ENCODE measurements at regions not wholly inside any gene's neighbourhood (a gene's known extent, or its start where the extent isn't known, plus 50 kb on each side); places are given as distances from the start of the nearest gene placed in this dataset.

DNA sequence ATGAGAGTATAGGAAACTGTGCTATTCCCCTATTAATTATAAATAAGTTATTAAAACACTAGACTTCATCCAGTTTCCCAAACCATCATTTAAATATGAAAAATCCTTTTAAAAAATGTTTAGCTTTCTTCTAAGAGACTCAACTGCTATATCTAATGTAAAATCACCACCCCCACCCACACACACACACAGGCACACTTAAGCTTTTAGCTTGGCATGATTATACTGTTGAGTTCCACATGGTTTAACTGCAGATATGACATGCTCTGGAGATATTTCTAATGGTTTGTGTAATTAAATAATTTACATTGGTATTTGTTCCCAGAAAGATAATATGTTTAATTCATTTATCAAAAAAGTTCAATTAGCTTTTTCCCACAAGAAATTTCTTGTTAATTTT lies 1700.1 kb upstream of the SLC10A2 start:
- Histone ChIP-seq H3K27me3 (ENCODE audit: control insufficient read depth, insufficient read depth, low read length, poor library complexity, severe bottlenecking) (no peaks in the 10 kb centered on the region), H3K36me3 (ENCODE audit: control insufficient read depth, insufficient read depth, low read length) (no peaks in the 10 kb centered on the region), H3K4me3 (ENCODE audit: low read length) (no peak overlapping the region), H3K9me3 (ENCODE audit: control insufficient read depth, low read length) (no peaks in the 10 kb centered on the region), H3K27ac (ENCODE audit: low read depth, low read length) (no peak overlapping the region), H3K4me1 (ENCODE audit: control insufficient read depth, insufficient read depth, low read length) (no peaks in the 10 kb centered on the region), H3K9ac (ENCODE audit: extremely low read depth, low read length, poor library complexity, severe bottlenecking) (no peak overlapping the region)
- no peaks in the 10 kb centered on the region for H3K27me3 Mint-ChIP-seq (ENCODE audit: insufficient read depth)
- H3K36me3 Mint-ChIP-seq (ENCODE audit: low read depth), result no peaks in the 10 kb centered on the region
- H3K4me3 Mint-ChIP-seq, result no peak overlapping the region
- no peaks in the 10 kb centered on the region for H3K9me3 Mint-ChIP-seq
- TF ChIP-seq, protein P1, sequence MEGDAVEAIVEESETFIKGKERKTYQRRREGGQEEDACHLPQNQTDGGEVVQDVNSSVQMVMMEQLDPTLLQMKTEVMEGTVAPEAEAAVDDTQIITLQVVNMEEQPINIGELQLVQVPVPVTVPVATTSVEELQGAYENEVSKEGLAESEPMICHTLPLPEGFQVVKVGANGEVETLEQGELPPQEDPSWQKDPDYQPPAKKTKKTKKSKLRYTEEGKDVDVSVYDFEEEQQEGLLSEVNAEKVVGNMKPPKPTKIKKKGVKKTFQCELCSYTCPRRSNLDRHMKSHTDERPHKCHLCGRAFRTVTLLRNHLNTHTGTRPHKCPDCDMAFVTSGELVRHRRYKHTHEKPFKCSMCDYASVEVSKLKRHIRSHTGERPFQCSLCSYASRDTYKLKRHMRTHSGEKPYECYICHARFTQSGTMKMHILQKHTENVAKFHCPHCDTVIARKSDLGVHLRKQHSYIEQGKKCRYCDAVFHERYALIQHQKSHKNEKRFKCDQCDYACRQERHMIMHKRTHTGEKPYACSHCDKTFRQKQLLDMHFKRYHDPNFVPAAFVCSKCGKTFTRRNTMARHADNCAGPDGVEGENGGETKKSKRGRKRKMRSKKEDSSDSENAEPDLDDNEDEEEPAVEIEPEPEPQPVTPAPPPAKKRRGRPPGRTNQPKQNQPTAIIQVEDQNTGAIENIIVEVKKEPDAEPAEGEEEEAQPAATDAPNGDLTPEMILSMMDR (conservative IDR thresholded peaks at IDR 0.05), result no peak
- no peaks in the 10 kb centered on the region for H3K4me1 Mint-ChIP-seq
- no peak for DNase-seq
- no peak overlapping the region for H3K27ac Mint-ChIP-seq

DNA sequence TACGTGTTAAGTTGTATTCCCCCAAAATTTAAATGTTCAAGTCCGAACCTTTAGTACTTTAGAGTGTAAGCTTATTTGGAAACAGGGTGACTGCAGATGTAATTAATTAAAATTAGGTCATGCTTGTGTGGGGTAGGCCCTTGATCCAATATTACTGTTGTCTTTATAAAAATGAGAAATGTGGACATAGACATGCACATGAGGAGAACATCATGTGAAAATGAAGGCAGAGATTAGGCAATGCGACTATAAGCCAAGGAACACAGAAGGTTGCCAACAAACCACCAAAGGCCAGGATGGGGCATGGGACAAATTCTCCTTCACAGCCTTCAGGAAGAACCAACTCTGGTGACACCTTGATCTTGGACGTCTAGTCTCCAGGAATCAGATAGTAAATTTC lies 1698.4 kb upstream of the SLC10A2 start:
- Histone ChIP-seq H3K4me1 (ENCODE audit: control insufficient read depth, insufficient read depth, low read length) (no peaks in the 10 kb centered on the region), H3K9ac (ENCODE audit: extremely low read depth, low read length, poor library complexity, severe bottlenecking) (no peak overlapping the region), H3K27me3 (ENCODE audit: control insufficient read depth, insufficient read depth, low read length, poor library complexity, severe bottlenecking) (no peaks in the 10 kb centered on the region), H3K9me3 (ENCODE audit: control insufficient read depth, low read length) (no peaks in the 10 kb centered on the region), H3K27ac (ENCODE audit: low read depth, low read length) (no peak overlapping the region), H3K36me3 (ENCODE audit: control insufficient read depth, insufficient read depth, low read length) (no peaks in the 10 kb centered on the region), H3K4me3 (ENCODE audit: low read length) (no peak overlapping the region)
- Mint-ChIP-seq H3K27ac (no peak overlapping the region), H3K4me3 (no peak overlapping the region), H3K9me3 (no peaks in the 10 kb centered on the region), H3K36me3 (ENCODE audit: low read depth) (no peaks in the 10 kb centered on the region), H3K4me1 (no peaks in the 10 kb centered on the region), H3K27me3 (ENCODE audit: insufficient read depth) (no peaks in the 10 kb centered on the region)
- WGBS, 2 experiments (ENCODE audit: insufficient coverage in 1 of 2, insufficient read length in 1 of 2), result 91 to 100% methylated on average over 1 to 3 of the region's 4 CpGs
- TF ChIP-seq, protein P1 (conservative IDR thresholded peaks at IDR 0.05), result no peak
- DNase-seq, result no peak

DNA sequence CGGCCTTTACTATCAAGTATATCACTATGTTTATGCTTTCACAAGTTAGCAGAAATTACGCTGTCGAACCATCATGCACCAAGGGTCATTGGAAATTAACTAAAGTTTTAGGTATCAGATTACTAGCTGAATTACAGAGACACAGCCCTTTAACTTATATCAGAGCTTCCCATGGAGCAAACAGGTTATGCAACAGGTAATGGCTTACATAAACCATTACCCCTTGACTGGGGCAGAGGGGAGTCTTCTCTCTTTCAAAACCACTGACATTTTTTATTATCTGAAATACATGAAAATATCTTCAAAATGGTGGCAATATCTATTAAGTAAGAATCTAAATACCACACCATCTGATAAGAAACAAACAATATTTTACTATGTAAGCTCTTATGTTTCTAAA lies 1692.9 kb upstream of the SLC10A2 start:
- H3K9ac ChIP-seq (ENCODE audit: extremely low read depth, low read length, poor library complexity, severe bottlenecking), result no peak overlapping the region
- no peaks in the 10 kb centered on the region for H3K4me1 ChIP-seq (ENCODE audit: control insufficient read depth, insufficient read depth, low read length)
- H3K9me3 Mint-ChIP-seq, result no peaks in the 10 kb centered on the region
- H3K27me3 ChIP-seq (ENCODE audit: control insufficient read depth, insufficient read depth, low read length, poor library complexity, severe bottlenecking), result no peaks in the 10 kb centered on the region
- no peak overlapping the region for H3K27ac Mint-ChIP-seq
- H3K9me3 ChIP-seq (ENCODE audit: control insufficient read depth, low read length), result no peaks in the 10 kb centered on the region
- no peaks in the 10 kb centered on the region for H3K36me3 ChIP-seq (ENCODE audit: control insufficient read depth, insufficient read depth, low read length)
- no peak overlapping the region for H3K4me3 Mint-ChIP-seq
- 86 to 94% methylated on average over 3 of the region's 3 CpGs for WGBS, 2 experiments (ENCODE audit: insufficient coverage in 1 of 2, insufficient read length in 1 of 2)
- DNase-seq, result no peak
- H3K36me3 Mint-ChIP-seq (ENCODE audit: low read depth), result no peaks in the 10 kb centered on the region
- no peaks in the 10 kb centered on the region for H3K4me1 Mint-ChIP-seq
- H3K27me3 Mint-ChIP-seq (ENCODE audit: insufficient read depth), result no peaks in the 10 kb centered on the region
- TF ChIP-seq, protein P1 (conservative IDR thresholded peaks at IDR 0.05), result no peak
- H3K27ac ChIP-seq (ENCODE audit: low read depth, low read length), result no peak overlapping the region
- H3K4me3 ChIP-seq (ENCODE audit: low read length), result no peak overlapping the region

Measured in endodermal cell (in vitro differentiated cells).